GM19397 (cell line): ENCODE measurements at regions not wholly inside any gene's neighbourhood (a gene's known extent, or its start where the extent isn't known, plus 50 kb on each side); places are given as distances from the start of the nearest gene placed in this dataset.
"Not testable (repeated sequence)": the region's sequence is repeated elsewhere in the genome, so short reads cannot be mapped to it uniquely, and the experiment has no call there.

Experiments used
- ATAC-seq: cut with Tn5 transposase; IDR thresholded peaks from one replicate; pipeline ENCODE4 v1.9.1; 2021; ENCODE audit warnings: mild to moderate bottlenecking, moderate library complexity; ENCODE audit not compliant: unreplicated experiment

GRCh38 chr12:102728506-102729242 is 188.4 kb downstream of the PAH start:
- no peak for ATAC-seq

- ATAC-seq, result no peak
Measured at GRCh38 chr12:102726686-102727085, 190.4 kb downstream of the PAH start.

GRCh38 chr12:102722147-102722546 is 194.9 kb downstream of the PAH start:
- no peak for ATAC-seq

GRCh38 chr12:102708108-102708507 is 208.9 kb downstream of the PAH start:
- no peak for ATAC-seq

- ATAC-seq, result no peak
Measured at GRCh38 chr12:102702447-102703114, 214.5 kb downstream of the PAH start.

- no peak for ATAC-seq
Measured at GRCh38 chr12:102696045-102696444, 215.7 kb upstream of the IGF1 start.

GRCh38 chr12:102694903-102695302 is 214.5 kb upstream of the IGF1 start:
- ATAC-seq, result no peak

GRCh38 chr12:102691773-102692555 is 211.6 kb upstream of the IGF1 start:
- no peak for ATAC-seq

- no peak for ATAC-seq
Measured at GRCh38 chr12:102690253-102690652, 209.9 kb upstream of the IGF1 start.

GRCh38 chr12:102689701-102690100 is 209.3 kb upstream of the IGF1 start:
- no peak for ATAC-seq

- no peak for ATAC-seq
Measured at GRCh38 chr12:102687523-102687922, 207.2 kb upstream of the IGF1 start.

- ATAC-seq, result no peak
Measured at GRCh38 chr12:102685841-102686240, 205.5 kb upstream of the IGF1 start.

GRCh38 chr12:102685172-102685571 is 204.8 kb upstream of the IGF1 start:
- ATAC-seq, result no peak

- no peak for ATAC-seq
Measured at GRCh38 chr12:102682366-102683289, 202.3 kb upstream of the IGF1 start.

GRCh38 chr12:102681747-102682146 is 201.4 kb upstream of the IGF1 start:
- no peak for ATAC-seq

GRCh38 chr12:102681309-102681708 is 200.9 kb upstream of the IGF1 start:
- ATAC-seq, result no peak

- no peak for ATAC-seq
Measured at GRCh38 chr12:102680304-102680703, 199.9 kb upstream of the IGF1 start.

- ATAC-seq, result no peak
Measured at GRCh38 chr12:102676812-102677211, 196.4 kb upstream of the IGF1 start.

GRCh38 chr12:102675672-102676071 is 195.3 kb upstream of the IGF1 start:
- ATAC-seq, result no peak

- no peak for ATAC-seq
Measured at GRCh38 chr12:102673606-102674005, 193.2 kb upstream of the IGF1 start.

GRCh38 chr12:102672212-102672611 is 191.8 kb upstream of the IGF1 start:
- ATAC-seq, result not testable (repeated sequence)
